DOHH2 (cell line): ENCODE measurements at regions not wholly inside any gene's neighbourhood (a gene's known extent, or its start where the extent isn't known, plus 50 kb on each side); places are given as distances from the start of the nearest gene placed in this dataset.

Experiments
- EZH2phosphoT487 ChIP-seq: fragments of 200-600 bp; sonication (generic); IDR thresholded peaks from 2 replicates; pipeline ENCODE4 v1.6.1; 2017; ENCODE audit warnings: borderline replicate concordance, mild to moderate bottlenecking, antibody characterized with exemption, low read length, moderate library complexity, mixed read lengths
- TF ChIP-seq, protein P1 (sequence below): fragments of 200-600 bp; sonication (generic); IDR thresholded peaks from one replicate; pipeline ENCODE4 v1.5.1; 2014; ENCODE audit warnings: antibody characterized with exemption, mild to moderate bottlenecking, low read depth, low read length; ENCODE audit not compliant: poor library complexity, severe bottlenecking

DNA sequence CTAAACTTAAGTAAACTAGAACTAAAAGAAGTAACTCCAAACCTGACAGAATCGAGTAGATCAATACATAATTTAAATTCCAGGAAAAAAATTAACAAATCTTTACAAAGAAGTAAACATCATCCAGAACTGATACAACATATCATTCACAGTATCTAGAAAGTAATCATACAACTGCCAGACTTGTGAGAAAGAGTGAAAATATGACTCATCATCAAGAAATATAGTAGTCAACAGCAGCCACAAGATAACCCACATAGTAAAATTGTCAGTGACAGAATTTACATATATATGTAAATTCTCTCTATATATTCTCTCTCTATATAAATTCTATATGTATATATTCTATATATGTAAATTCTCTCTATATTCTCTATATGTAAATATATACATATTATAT is 242.8 kb upstream of the RGS17 start:
- TF ChIP-seq, protein P1, sequence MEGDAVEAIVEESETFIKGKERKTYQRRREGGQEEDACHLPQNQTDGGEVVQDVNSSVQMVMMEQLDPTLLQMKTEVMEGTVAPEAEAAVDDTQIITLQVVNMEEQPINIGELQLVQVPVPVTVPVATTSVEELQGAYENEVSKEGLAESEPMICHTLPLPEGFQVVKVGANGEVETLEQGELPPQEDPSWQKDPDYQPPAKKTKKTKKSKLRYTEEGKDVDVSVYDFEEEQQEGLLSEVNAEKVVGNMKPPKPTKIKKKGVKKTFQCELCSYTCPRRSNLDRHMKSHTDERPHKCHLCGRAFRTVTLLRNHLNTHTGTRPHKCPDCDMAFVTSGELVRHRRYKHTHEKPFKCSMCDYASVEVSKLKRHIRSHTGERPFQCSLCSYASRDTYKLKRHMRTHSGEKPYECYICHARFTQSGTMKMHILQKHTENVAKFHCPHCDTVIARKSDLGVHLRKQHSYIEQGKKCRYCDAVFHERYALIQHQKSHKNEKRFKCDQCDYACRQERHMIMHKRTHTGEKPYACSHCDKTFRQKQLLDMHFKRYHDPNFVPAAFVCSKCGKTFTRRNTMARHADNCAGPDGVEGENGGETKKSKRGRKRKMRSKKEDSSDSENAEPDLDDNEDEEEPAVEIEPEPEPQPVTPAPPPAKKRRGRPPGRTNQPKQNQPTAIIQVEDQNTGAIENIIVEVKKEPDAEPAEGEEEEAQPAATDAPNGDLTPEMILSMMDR, result no peak
- TF ChIP-seq EZH2phosphoT487, result no peak
